ENCODE measurements at regions not wholly inside any gene's neighbourhood (a gene's known extent, or its start where the extent isn't known, plus 50 kb on each side); places are given as distances from the start of the nearest gene placed in this dataset.

DNA sequence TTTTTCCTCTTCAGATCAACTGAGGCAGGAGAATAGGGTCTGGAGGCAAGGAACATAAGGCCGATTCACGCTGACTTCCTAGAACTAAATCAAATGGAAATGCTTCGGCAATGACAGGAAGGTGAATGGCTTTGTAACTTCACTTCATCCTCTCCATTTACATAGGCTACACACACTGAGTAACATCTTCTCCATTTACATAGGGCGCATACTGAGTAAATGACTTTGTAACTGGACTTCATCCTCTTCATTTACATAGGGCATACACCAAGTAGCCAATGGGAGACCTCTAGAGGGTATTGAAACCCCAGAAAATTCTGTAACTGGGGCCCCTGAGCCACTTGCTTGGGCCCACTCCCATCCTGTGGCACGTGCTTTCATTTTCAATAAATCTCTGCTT lies 71.0 kb upstream of the CPSF6 start:
- H3K4me2 ChIP-seq (ENCODE audit: low read length) = no peak overlapping the region
- no peaks in the 10 kb centered on the region for H3K36me3 ChIP-seq (replicated peaks; ENCODE audit: low read depth, low read length)
- H4K20me1 ChIP-seq (ENCODE audit: insufficient read depth, low read length) = no peaks in the 10 kb centered on the region
- no peaks in the 10 kb centered on the region for H3K27me3 ChIP-seq (ENCODE audit: low read depth, low read length)
- no peak overlapping the region for H3K4me3 ChIP-seq (ENCODE audit: low read length)
- no peak overlapping the region for H2AFZ ChIP-seq (ENCODE audit: low read depth, low read length)
- H3K9me3 ChIP-seq (ENCODE audit: insufficient read depth, low read length) = no peaks in the 10 kb centered on the region
- no peak overlapping the region for H3K27ac ChIP-seq (ENCODE audit: low read length)
- H3K79me2 ChIP-seq (ENCODE audit: low read length) = no peaks in the 10 kb centered on the region
- TF ChIP-seq EZH2phosphoT487 (IDR thresholded peaks at IDR 0.05; ENCODE audit: low read depth) (no peak), CTCF (IDR thresholded peaks at IDR 0.05; ENCODE audit: low read depth, low read length) (no peak)
- peaks cover 6% of the 10 kb centered on the region; the same call in 1 of the 2 replicates for H3K4me1 ChIP-seq (ENCODE audit: low read length)
- no peak overlapping the region for H3K9ac ChIP-seq (ENCODE audit: low read length)

GRCh38 chr12:69168828-69169227 lies 70.5 kb upstream of the CPSF6 start:
- Histone ChIP-seq H3K4me1 (ENCODE audit: low read length) (peaks cover 6% of the 10 kb centered on the region; the same call in 1 of the 2 replicates), H3K79me2 (ENCODE audit: low read length) (no peaks in the 10 kb centered on the region), H4K20me1 (ENCODE audit: insufficient read depth, low read length) (no peaks in the 10 kb centered on the region), H2AFZ (ENCODE audit: low read depth, low read length) (no peak overlapping the region), H3K4me2 (ENCODE audit: low read length) (no peak overlapping the region), H3K27me3 (ENCODE audit: low read depth, low read length) (no peaks in the 10 kb centered on the region), H3K4me3 (ENCODE audit: low read length) (no peak overlapping the region), H3K36me3 (replicated peaks; ENCODE audit: low read depth, low read length) (no peaks in the 10 kb centered on the region), H3K9me3 (ENCODE audit: insufficient read depth, low read length) (no peaks in the 10 kb centered on the region), H3K9ac (ENCODE audit: low read length) (no peak overlapping the region), H3K27ac (ENCODE audit: low read length) (no peak overlapping the region)
- TF ChIP-seq CTCF (IDR thresholded peaks at IDR 0.05; ENCODE audit: low read depth, low read length) = no peak
- no peak for TF ChIP-seq EZH2phosphoT487 (IDR thresholded peaks at IDR 0.05; ENCODE audit: low read depth)

DNA sequence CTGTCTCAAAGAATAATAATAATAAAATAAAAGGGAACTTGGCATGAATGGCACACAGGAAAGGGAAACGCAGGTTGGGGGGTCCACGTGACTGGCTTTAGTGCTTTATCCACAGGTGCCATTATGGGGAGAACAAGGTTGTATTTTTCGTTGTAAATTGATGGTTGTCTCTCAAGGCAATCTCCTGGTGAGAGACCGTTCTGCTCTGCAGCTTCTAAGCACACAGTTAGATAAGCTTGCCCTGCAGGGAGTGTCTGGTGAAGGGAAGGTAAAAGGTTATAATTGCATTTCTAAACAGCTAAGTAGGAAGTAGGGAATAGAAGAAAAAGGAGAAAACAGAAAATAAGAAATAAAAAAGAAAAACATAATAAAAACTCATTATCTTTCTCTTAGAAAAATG lies 69.1 kb upstream of the CPSF6 start:
- TF ChIP-seq EZH2phosphoT487 (IDR thresholded peaks at IDR 0.05; ENCODE audit: low read depth) (no peak), CTCF (IDR thresholded peaks at IDR 0.05; ENCODE audit: low read depth, low read length) (no peak)
- H2AFZ ChIP-seq (ENCODE audit: low read depth, low read length) = no peak overlapping the region
- no peaks in the 10 kb centered on the region for H3K9me3 ChIP-seq (ENCODE audit: insufficient read depth, low read length)
- no peaks in the 10 kb centered on the region for H3K36me3 ChIP-seq (replicated peaks; ENCODE audit: low read depth, low read length)
- H3K4me2 ChIP-seq (ENCODE audit: low read length) = no peak overlapping the region
- H3K9ac ChIP-seq (ENCODE audit: low read length) = no peak overlapping the region
- H3K4me1 ChIP-seq (ENCODE audit: low read length) = peaks cover 5% of the 10 kb centered on the region; the same call in 1 of the 2 replicates
- no peak overlapping the region for H3K4me3 ChIP-seq (ENCODE audit: low read length)
- H3K79me2 ChIP-seq (ENCODE audit: low read length) = no peaks in the 10 kb centered on the region
- H4K20me1 ChIP-seq (ENCODE audit: insufficient read depth, low read length) = no peaks in the 10 kb centered on the region
- no peak overlapping the region for H3K27ac ChIP-seq (ENCODE audit: low read length)
- H3K27me3 ChIP-seq (ENCODE audit: low read depth, low read length) = no peaks in the 10 kb centered on the region

DNA sequence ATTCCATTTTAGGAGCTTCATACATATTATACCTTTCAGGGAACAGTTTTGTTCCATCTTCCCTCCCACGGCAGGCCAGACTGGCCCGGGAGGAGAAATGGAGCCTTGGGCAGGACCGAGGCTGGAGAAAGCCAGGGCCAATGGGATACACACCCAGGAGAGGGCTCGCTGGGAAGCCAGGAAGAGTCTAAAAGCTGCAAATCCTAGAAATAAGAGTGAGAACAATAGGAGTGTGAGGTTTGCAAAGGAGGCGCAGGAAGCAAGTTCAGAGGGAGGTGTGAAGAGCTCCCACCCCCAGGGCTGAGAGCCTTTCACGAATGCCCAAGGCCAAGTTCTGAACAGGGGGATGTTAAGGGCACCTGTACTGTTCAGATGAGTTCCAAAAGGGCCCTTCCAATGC lies 67.5 kb upstream of the CPSF6 start:
- no peak overlapping the region for H2AFZ ChIP-seq (ENCODE audit: low read depth, low read length)
- H3K4me3 ChIP-seq (ENCODE audit: low read length) = no peak overlapping the region
- H3K4me2 ChIP-seq (ENCODE audit: low read length) = no peak overlapping the region
- H3K36me3 ChIP-seq (replicated peaks; ENCODE audit: low read depth, low read length) = no peaks in the 10 kb centered on the region
- H3K9ac ChIP-seq (ENCODE audit: low read length) = no peak overlapping the region
- no peak overlapping the region for H3K27ac ChIP-seq (ENCODE audit: low read length)
- H4K20me1 ChIP-seq (ENCODE audit: insufficient read depth, low read length) = no peaks in the 10 kb centered on the region
- H3K79me2 ChIP-seq (ENCODE audit: low read length) = no peaks in the 10 kb centered on the region
- no peak for TF ChIP-seq EZH2phosphoT487 (IDR thresholded peaks at IDR 0.05; ENCODE audit: low read depth)
- no peak for TF ChIP-seq CTCF (IDR thresholded peaks at IDR 0.05; ENCODE audit: low read depth, low read length)
- no peaks in the 10 kb centered on the region for H3K27me3 ChIP-seq (ENCODE audit: low read depth, low read length)
- H3K4me1 ChIP-seq (ENCODE audit: low read length) = no peaks in the 10 kb centered on the region
- H3K9me3 ChIP-seq (ENCODE audit: insufficient read depth, low read length) = no peaks in the 10 kb centered on the region

All from OCI-LY3 (cell line).